ENCODE measurements at regions not wholly inside any gene's neighbourhood (a gene's known extent, or its start where the extent isn't known, plus 50 kb on each side); places are given as distances from the start of the nearest gene placed in this dataset.

DNA sequence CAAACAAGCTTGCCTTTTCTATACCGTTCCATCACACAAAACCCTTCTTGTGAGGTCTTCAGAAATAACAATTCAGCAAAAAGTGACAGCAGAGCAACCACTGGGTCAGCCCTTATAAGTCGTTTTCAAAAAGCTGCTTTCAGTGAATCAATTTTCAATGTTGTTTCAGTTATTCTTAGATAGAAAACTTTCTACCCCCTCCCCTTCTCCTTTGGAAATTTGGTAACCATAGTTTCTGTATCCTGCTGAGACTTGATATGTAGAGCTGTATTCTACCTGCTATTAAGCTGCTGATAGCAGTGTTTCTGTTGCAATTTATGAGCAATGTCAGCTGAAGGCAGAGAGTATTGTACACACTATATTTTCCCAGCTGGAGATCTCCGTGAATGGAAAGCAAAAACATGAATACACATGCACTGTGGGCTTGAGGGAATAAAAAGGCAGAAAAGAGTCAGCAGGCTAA, 75.7 kb downstream of the ZNF608 start:
- POLR2A ChIA-PET (ENCODE audit: low non-redundant PET): no interaction called here
- no TSS peak for BruUV-seq (replicated peaks)
- Histone ChIP-seq H3K9me3 (ENCODE audit: low read depth, low read length, poor library complexity, severe bottlenecking) (no peaks in the 10 kb centered on the region), H3K4me3 (ENCODE audit: low read depth, low read length, poor library complexity, severe bottlenecking) (no peak overlapping the region), H3K4me1 (ENCODE audit: insufficient read depth, low read length, poor library complexity, severe bottlenecking) (peaks cover 6% of the 10 kb centered on the region), H3K27me3 (replicated peaks; ENCODE audit: insufficient read depth, low read depth, low read length, poor library complexity) (no peaks in the 10 kb centered on the region), H3K27ac (ENCODE audit: low read depth, low read length, poor library complexity, severe bottlenecking) (no peak overlapping the region), H3K36me3 (ENCODE audit: insufficient read depth, low read length, poor library complexity, severe bottlenecking) (no peaks in the 10 kb centered on the region)
- intact Hi-C loops (cut with micrococcal nuclease; ENCODE audit: unreplicated experiment): no loop called here
- CTCF ChIA-PET: no interaction called here
- TF ChIP-seq, protein P1, sequence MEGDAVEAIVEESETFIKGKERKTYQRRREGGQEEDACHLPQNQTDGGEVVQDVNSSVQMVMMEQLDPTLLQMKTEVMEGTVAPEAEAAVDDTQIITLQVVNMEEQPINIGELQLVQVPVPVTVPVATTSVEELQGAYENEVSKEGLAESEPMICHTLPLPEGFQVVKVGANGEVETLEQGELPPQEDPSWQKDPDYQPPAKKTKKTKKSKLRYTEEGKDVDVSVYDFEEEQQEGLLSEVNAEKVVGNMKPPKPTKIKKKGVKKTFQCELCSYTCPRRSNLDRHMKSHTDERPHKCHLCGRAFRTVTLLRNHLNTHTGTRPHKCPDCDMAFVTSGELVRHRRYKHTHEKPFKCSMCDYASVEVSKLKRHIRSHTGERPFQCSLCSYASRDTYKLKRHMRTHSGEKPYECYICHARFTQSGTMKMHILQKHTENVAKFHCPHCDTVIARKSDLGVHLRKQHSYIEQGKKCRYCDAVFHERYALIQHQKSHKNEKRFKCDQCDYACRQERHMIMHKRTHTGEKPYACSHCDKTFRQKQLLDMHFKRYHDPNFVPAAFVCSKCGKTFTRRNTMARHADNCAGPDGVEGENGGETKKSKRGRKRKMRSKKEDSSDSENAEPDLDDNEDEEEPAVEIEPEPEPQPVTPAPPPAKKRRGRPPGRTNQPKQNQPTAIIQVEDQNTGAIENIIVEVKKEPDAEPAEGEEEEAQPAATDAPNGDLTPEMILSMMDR (conservative IDR thresholded peaks at IDR 0.05; ENCODE audit: low read depth, low read length): no peak
- TF ChIP-seq EZH2 (IDR thresholded peaks at IDR 0.05; ENCODE audit: borderline replicate concordance, low read depth, low read length, poor library complexity, severe bottlenecking): no peak
- DNase-seq (ENCODE audit: low spot score): no peak

DNA sequence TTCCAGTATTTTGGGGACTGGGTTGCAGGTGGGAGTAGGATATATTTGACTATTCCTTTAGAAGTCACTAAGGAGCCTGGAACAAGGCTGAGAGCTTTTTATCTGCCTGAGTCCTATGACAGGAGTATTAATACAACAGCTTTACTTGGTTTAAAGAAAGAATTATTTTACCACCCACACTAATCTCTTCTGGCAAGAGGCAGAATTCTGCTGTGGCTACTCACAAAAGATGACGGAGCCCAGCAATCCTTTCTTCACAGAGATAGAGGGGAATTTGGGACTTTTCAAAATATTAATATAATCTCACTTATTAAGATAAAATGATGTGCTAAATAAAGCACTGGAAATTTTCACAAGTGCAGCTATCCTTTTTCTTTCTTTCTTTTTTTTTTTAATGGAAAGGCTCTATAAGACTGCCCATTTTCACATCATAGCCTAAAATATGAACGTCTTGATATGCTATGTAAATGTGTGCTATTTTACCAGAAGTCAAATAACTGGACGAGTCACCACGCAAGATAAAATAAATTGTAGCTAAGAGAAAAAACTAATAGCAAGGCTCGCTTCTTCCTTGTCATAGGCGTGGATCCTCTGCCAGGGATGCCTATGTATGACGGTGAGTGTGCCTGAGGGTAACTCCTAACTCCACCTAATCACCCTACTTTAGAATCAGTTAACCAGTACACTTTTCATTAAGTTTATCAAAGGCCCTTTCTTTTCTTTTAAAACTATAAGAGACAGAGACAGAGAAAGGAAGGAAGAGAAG, 76.3 kb downstream of the ZNF608 start:
- Histone ChIP-seq H3K4me3 (ENCODE audit: low read depth, low read length, poor library complexity, severe bottlenecking) (no peak overlapping the region), H3K36me3 (ENCODE audit: insufficient read depth, low read length, poor library complexity, severe bottlenecking) (no peaks in the 10 kb centered on the region), H3K27ac (ENCODE audit: low read depth, low read length, poor library complexity, severe bottlenecking) (no peak overlapping the region), H3K27me3 (replicated peaks; ENCODE audit: insufficient read depth, low read depth, low read length, poor library complexity) (no peaks in the 10 kb centered on the region), H3K4me1 (ENCODE audit: insufficient read depth, low read length, poor library complexity, severe bottlenecking) (peaks cover 6% of the 10 kb centered on the region), H3K9me3 (ENCODE audit: low read depth, low read length, poor library complexity, severe bottlenecking) (no peaks in the 10 kb centered on the region)
- TF ChIP-seq EZH2 (IDR thresholded peaks at IDR 0.05; ENCODE audit: borderline replicate concordance, low read depth, low read length, poor library complexity, severe bottlenecking): no peak
- TF ChIP-seq, protein P1 (conservative IDR thresholded peaks at IDR 0.05; ENCODE audit: low read depth, low read length): no peak
- POLR2A ChIA-PET (ENCODE audit: low non-redundant PET): no interaction called here
- intact Hi-C loops (cut with micrococcal nuclease; ENCODE audit: unreplicated experiment): no loop called here
- CTCF ChIA-PET: no interaction called here
- no peak for DNase-seq (ENCODE audit: low spot score)
- BruUV-seq (replicated peaks): no TSS peak

DNA sequence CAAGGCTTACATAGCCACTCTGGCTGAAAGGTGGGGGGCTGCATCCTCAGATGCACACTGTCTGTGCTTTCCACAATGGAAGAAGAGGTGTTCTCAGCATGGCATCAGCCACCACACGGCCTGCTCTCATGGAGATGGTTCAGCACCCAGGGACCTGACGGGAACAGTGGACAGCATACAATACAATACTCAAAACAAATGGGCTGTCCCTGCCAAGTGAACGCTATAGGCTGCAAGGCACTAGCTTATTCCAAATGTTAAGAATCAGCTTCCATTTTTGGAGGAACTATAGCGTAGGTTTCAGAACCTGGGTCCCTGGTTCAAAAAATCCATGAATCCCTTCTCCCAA, 77.2 kb downstream of the ZNF608 start:
- TF ChIP-seq, protein P1 (conservative IDR thresholded peaks at IDR 0.05; ENCODE audit: low read depth, low read length): no peak
- no peak for TF ChIP-seq EZH2 (IDR thresholded peaks at IDR 0.05; ENCODE audit: borderline replicate concordance, low read depth, low read length, poor library complexity, severe bottlenecking)
- ChIA-PET POLR2A (ENCODE audit: low non-redundant PET) (no interaction called here), CTCF (no interaction called here)
- no peak overlapping the region for H3K4me3 ChIP-seq (ENCODE audit: low read depth, low read length, poor library complexity, severe bottlenecking)
- H3K36me3 ChIP-seq (ENCODE audit: insufficient read depth, low read length, poor library complexity, severe bottlenecking): no peaks in the 10 kb centered on the region
- H3K9me3 ChIP-seq (ENCODE audit: low read depth, low read length, poor library complexity, severe bottlenecking): no peaks in the 10 kb centered on the region
- peaks cover 6% of the 10 kb centered on the region for H3K4me1 ChIP-seq (ENCODE audit: insufficient read depth, low read length, poor library complexity, severe bottlenecking)
- H3K27me3 ChIP-seq (replicated peaks; ENCODE audit: insufficient read depth, low read depth, low read length, poor library complexity): no peaks in the 10 kb centered on the region
- no peak overlapping the region for H3K27ac ChIP-seq (ENCODE audit: low read depth, low read length, poor library complexity, severe bottlenecking)
- intact Hi-C loops (cut with micrococcal nuclease; ENCODE audit: unreplicated experiment): no loop called here
- DNase-seq (ENCODE audit: low spot score): no peak
- BruUV-seq (replicated peaks): no TSS peak
